ENCODE measurements at regions not wholly inside any gene's neighbourhood (a gene's known extent, or its start where the extent isn't known, plus 50 kb on each side); places are given as distances from the start of the nearest gene placed in this dataset.
"Not testable (repeated sequence)": the region's sequence is repeated elsewhere in the genome, so short reads cannot be mapped to it uniquely, and the experiment has no call there.

GRCh38 chr15:84119351-84119750 is 116.2 kb upstream of the GOLGA6L4 start:
- not testable (repeated sequence) for H3K27me3 ChIP-seq (ENCODE audit: insufficient read depth, low read depth, low read length); H3K79me2 ChIP-seq (replicated peaks; ENCODE audit: insufficient read depth, low read length); H3K4me2 ChIP-seq (ENCODE audit: low read length); H3K4me3 ChIP-seq (ENCODE audit: low read length); H3F3A ChIP-seq (ENCODE audit: insufficient read depth, low read length, poor library complexity, severe bottlenecking); H4K20me1 ChIP-seq (ENCODE audit: insufficient read depth); H3K9me2 ChIP-seq (ENCODE audit: insufficient read depth, low read length); H3K27ac ChIP-seq (ENCODE audit: low read length); H2AFZ ChIP-seq (ENCODE audit: low read depth, low read length); H3K36me3 ChIP-seq (ENCODE audit: insufficient read depth, low read length); H3K9ac ChIP-seq (ENCODE audit: low read length); H3K9me3 ChIP-seq (ENCODE audit: low read length)

DNA sequence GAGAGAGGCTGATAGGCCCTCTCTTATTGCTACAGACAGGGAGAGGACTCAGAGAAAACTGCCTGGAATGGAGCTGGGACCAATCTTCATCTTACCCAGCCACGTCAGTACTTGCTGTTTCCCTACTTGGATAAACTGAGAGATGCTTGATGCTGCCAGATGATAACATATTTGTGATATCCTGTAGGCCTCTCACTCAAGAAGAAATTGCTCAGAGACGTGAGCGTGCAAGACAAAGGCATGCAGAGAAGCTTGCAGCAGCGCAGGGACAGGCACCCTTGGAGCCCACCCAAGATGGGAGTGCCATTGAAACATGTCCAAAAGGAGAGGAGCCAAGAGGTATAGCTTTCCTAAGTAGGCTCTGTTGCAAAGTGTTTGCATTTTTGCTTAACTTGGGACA is 114.7 kb upstream of the GOLGA6L4 start:
- H3K36me3 ChIP-seq (ENCODE audit: insufficient read depth, low read length); H4K20me1 ChIP-seq (ENCODE audit: insufficient read depth); H3K27ac ChIP-seq (ENCODE audit: low read length); H3K27me3 ChIP-seq (ENCODE audit: insufficient read depth, low read depth, low read length); H2AFZ ChIP-seq (ENCODE audit: low read depth, low read length); H3K4me2 ChIP-seq (ENCODE audit: low read length); H3K79me2 ChIP-seq (replicated peaks; ENCODE audit: insufficient read depth, low read length); H3K9me2 ChIP-seq (ENCODE audit: insufficient read depth, low read length); H3K9me3 ChIP-seq (ENCODE audit: low read length); H3K9ac ChIP-seq (ENCODE audit: low read length); H3F3A ChIP-seq (ENCODE audit: insufficient read depth, low read length, poor library complexity, severe bottlenecking); H3K4me3 ChIP-seq (ENCODE audit: low read length): not testable (repeated sequence)

DNA sequence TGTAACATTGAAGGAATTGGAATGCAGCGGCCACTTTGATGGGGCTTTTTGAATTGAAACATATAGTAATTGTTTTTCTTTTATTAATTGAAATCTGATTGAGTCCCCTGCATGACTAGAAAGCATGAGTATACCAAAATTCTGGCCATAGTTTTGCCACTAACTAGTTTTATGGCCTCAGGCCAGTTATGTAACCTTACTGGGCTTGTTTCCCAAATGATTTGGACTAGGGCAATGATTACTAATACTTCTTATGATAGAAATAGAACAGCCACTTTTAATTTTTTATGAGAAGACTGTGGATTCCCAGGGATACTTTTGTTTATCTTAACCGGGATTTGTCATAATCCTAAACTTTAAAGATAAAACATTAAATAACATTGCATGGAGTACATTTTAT is 106.9 kb upstream of the GOLGA6L4 start:
- H3K27ac ChIP-seq (ENCODE audit: low read length); H3K79me2 ChIP-seq (replicated peaks; ENCODE audit: insufficient read depth, low read length); H3K36me3 ChIP-seq (ENCODE audit: insufficient read depth, low read length); H3K9me3 ChIP-seq (ENCODE audit: low read length); H3K27me3 ChIP-seq (ENCODE audit: insufficient read depth, low read depth, low read length); H3K9ac ChIP-seq (ENCODE audit: low read length); H2AFZ ChIP-seq (ENCODE audit: low read depth, low read length); H3K4me2 ChIP-seq (ENCODE audit: low read length); H3F3A ChIP-seq (ENCODE audit: insufficient read depth, low read length, poor library complexity, severe bottlenecking); H3K4me3 ChIP-seq (ENCODE audit: low read length); H4K20me1 ChIP-seq (ENCODE audit: insufficient read depth); H3K9me2 ChIP-seq (ENCODE audit: insufficient read depth, low read length): not testable (repeated sequence)

GRCh38 chr15:84130098-84130831 is 105.3 kb upstream of the GOLGA6L4 start:
- H3K79me2 ChIP-seq (replicated peaks; ENCODE audit: insufficient read depth, low read length); H3K27ac ChIP-seq (ENCODE audit: low read length); H3K4me2 ChIP-seq (ENCODE audit: low read length); H3F3A ChIP-seq (ENCODE audit: insufficient read depth, low read length, poor library complexity, severe bottlenecking); H3K4me3 ChIP-seq (ENCODE audit: low read length); H3K27me3 ChIP-seq (ENCODE audit: insufficient read depth, low read depth, low read length); H2AFZ ChIP-seq (ENCODE audit: low read depth, low read length); H3K9me2 ChIP-seq (ENCODE audit: insufficient read depth, low read length); H4K20me1 ChIP-seq (ENCODE audit: insufficient read depth); H3K9ac ChIP-seq (ENCODE audit: low read length); H3K36me3 ChIP-seq (ENCODE audit: insufficient read depth, low read length); H3K9me3 ChIP-seq (ENCODE audit: low read length): not testable (repeated sequence)

DNA sequence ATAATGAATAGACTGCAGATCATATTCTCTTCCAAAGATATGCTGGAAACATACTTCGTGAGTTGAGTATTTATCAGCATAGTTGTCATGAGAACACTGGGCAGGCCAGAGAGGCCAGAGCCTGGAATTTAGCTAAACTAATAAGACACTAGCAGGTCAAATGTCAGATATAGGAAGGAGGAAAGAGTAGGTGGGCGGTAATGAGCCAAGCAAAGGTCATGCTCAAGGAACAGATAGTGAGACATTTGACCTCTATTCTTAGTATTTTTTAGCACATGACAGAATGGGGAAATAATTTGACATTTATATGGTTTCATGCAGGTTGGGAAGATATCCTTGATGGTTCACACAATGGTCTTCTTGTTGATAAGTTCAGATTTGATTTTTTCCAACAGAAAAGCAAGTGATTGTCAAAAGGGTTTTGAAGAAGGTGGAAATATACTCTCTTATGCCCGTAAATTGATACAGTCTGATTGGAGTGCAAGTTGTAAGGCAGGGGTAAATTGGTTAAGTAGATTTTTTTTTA is 99.6 kb upstream of the GOLGA6L4 start:
- not testable (repeated sequence) for H3K79me2 ChIP-seq (replicated peaks; ENCODE audit: insufficient read depth, low read length); H3K27me3 ChIP-seq (ENCODE audit: insufficient read depth, low read depth, low read length); H3K4me2 ChIP-seq (ENCODE audit: low read length); H3K4me3 ChIP-seq (ENCODE audit: low read length); H3K9ac ChIP-seq (ENCODE audit: low read length); H3F3A ChIP-seq (ENCODE audit: insufficient read depth, low read length, poor library complexity, severe bottlenecking); H3K9me2 ChIP-seq (ENCODE audit: insufficient read depth, low read length); H3K27ac ChIP-seq (ENCODE audit: low read length); H2AFZ ChIP-seq (ENCODE audit: low read depth, low read length); H3K9me3 ChIP-seq (ENCODE audit: low read length); H4K20me1 ChIP-seq (ENCODE audit: insufficient read depth); H3K36me3 ChIP-seq (ENCODE audit: insufficient read depth, low read length)

Data from neural cell (in vitro differentiated cells).